ENCODE measurements at regions not wholly inside any gene's neighbourhood (a gene's known extent, or its start where the extent isn't known, plus 50 kb on each side); places are given as distances from the start of the nearest gene placed in this dataset.
A peak's percentile ranks its signal among the peaks of the same experiment; 100 is the strongest.

- DNase-seq (ENCODE audit: low read depth in 2 of 2): no peak
Measured at GRCh38 chr12:131571827-131572226, 139.1 kb upstream of the SFSWAP start.

GRCh38 chr12:131572626-131573025 lies 138.3 kb upstream of the SFSWAP start:
- no peak for DNase-seq (ENCODE audit: low read depth in 2 of 2)

- DNase-seq (ENCODE audit: low read depth in 2 of 2): no peak
Measured at GRCh38 chr12:131573631-131574394, 137.1 kb upstream of the SFSWAP start.

GRCh38 chr12:131574395-131574771 lies 136.5 kb upstream of the SFSWAP start:
- DNase-seq (ENCODE audit: low read depth in 2 of 2): no peak

GRCh38 chr12:131575371-131575770 lies 135.5 kb upstream of the SFSWAP start:
- DNase-seq (ENCODE audit: low read depth in 2 of 2): no peak

- peak; percentile 5 to 15 for DNase-seq (ENCODE audit: low read depth in 2 of 2)
Measured at GRCh38 chr12:131576734-131577133, 134.2 kb upstream of the SFSWAP start.

GRCh38 chr12:131577766-131578165 lies 133.1 kb upstream of the SFSWAP start:
- DNase-seq (ENCODE audit: low read depth in 2 of 2): no peak

GRCh38 chr12:131578828-131579470 lies 131.9 kb upstream of the SFSWAP start:
- no peak for DNase-seq (ENCODE audit: low read depth in 2 of 2)

- no peak for DNase-seq (ENCODE audit: low read depth in 2 of 2)
Measured at GRCh38 chr12:131583090-131583712, 127.7 kb upstream of the SFSWAP start.

- DNase-seq (ENCODE audit: low read depth in 2 of 2): no peak
Measured at GRCh38 chr12:131586269-131586668, 124.6 kb upstream of the SFSWAP start.

GRCh38 chr12:131586761-131587160 lies 124.1 kb upstream of the SFSWAP start:
- no peak for DNase-seq (ENCODE audit: low read depth in 2 of 2)

- DNase-seq (ENCODE audit: low read depth in 2 of 2): no peak
Measured at GRCh38 chr12:131587565-131587964, 123.3 kb upstream of the SFSWAP start.

GRCh38 chr12:131589221-131589897 lies 121.5 kb upstream of the SFSWAP start:
- DNase-seq (ENCODE audit: low read depth in 2 of 2): no peak

GRCh38 chr12:131589966-131590365 lies 120.9 kb upstream of the SFSWAP start:
- no peak for DNase-seq (ENCODE audit: low read depth in 2 of 2)

GRCh38 chr12:131591136-131591535 lies 119.8 kb upstream of the SFSWAP start:
- DNase-seq (ENCODE audit: low read depth in 2 of 2): no peak

GRCh38 chr12:131591714-131592709 lies 118.9 kb upstream of the SFSWAP start:
- no peak for DNase-seq (ENCODE audit: low read depth in 2 of 2)

GRCh38 chr12:131592972-131593371 lies 117.9 kb upstream of the SFSWAP start:
- DNase-seq (ENCODE audit: low read depth in 2 of 2): peak in 1 of 2 experiments; percentile 2

GRCh38 chr12:131593406-131593805 lies 117.5 kb upstream of the SFSWAP start:
- DNase-seq (ENCODE audit: low read depth in 2 of 2): no peak

- no peak for DNase-seq (ENCODE audit: low read depth in 2 of 2)
Measured at GRCh38 chr12:131596115-131596514, 114.8 kb upstream of the SFSWAP start.

GRCh38 chr12:131597333-131597732 lies 113.6 kb upstream of the SFSWAP start:
- DNase-seq (ENCODE audit: low read depth in 2 of 2): no peak

- no peak for DNase-seq (ENCODE audit: low read depth in 2 of 2)
Measured at GRCh38 chr12:131598717-131599116, 112.2 kb upstream of the SFSWAP start.

Measured in stimulated activated CD4-positive, alpha-beta T cell treated with anti-CD3 and anti-CD28 coated beads, Interleukin-12 subunit alpha, Interleukin-12 subunit beta, amount 100 ng/mL, for 24 hours (primary cell).